GM12875 (cell line): ENCODE measurements at regions not wholly inside any gene's neighbourhood (a gene's known extent, or its start where the extent isn't known, plus 50 kb on each side); places are given as distances from the start of the nearest gene placed in this dataset.
"Not testable (repeated sequence)": the region's sequence is repeated elsewhere in the genome, so short reads cannot be mapped to it uniquely, and the experiment has no call there.

ENCODE experiments used
- H3K4me3 ChIP-seq: one replicate; pipeline ENCODE4 v1.5.1; 2011; ENCODE audit warnings: low read depth, low read length, control low read depth
- CTCF ChIP-seq: IDR thresholded peaks from 2 replicates; pipeline ENCODE4 v1.5.1; 2011; ENCODE audit warnings: low read depth, mild to moderate bottlenecking, control low read depth, inconsistent platforms, low read length, moderate library complexity, borderline replicate concordance; ENCODE audit not compliant: insufficient read depth

- no peak for TF ChIP-seq CTCF
- no peak overlapping the region for H3K4me3 ChIP-seq
Measured at GRCh38 chr21:19198801-19199200, 795.2 kb upstream of the TMPRSS15 start.

- TF ChIP-seq CTCF, result no peak
- H3K4me3 ChIP-seq, result no peak overlapping the region
Measured at GRCh38 chr21:19218163-19218562, 814.6 kb upstream of the TMPRSS15 start.

- no peak for TF ChIP-seq CTCF
- H3K4me3 ChIP-seq, result no peak overlapping the region
Measured at GRCh38 chr21:19224090-19224489, 820.5 kb upstream of the TMPRSS15 start.

GRCh38 chr21:19228226-19228625 is 824.6 kb upstream of the TMPRSS15 start:
- no peak for TF ChIP-seq CTCF
- H3K4me3 ChIP-seq, result no peak overlapping the region

DNA sequence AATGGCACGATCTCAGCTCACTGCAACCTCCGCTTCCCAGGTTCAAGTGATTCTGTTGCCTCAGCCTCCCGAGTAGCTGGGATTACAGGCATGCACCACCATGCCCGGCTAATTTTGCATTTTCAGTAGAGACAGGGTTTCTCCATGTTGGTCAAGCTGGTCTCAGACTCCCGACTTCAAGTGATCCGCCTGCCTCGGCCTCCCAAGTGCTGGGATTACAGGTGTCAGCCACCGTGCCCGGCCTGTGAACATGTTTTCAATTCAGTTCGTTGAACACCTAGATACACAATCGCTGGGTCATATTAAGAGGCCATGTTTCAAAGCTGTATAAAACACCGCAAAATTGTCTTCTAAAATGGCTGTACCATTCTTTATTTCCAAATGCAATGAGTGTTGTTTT is 830.3 kb upstream of the TMPRSS15 start:
- H3K4me3 ChIP-seq, result not testable (repeated sequence)

GRCh38 chr21:19236209-19236608 is 832.6 kb upstream of the TMPRSS15 start:
- H3K4me3 ChIP-seq, result no peak overlapping the region
- TF ChIP-seq CTCF, result no peak

DNA sequence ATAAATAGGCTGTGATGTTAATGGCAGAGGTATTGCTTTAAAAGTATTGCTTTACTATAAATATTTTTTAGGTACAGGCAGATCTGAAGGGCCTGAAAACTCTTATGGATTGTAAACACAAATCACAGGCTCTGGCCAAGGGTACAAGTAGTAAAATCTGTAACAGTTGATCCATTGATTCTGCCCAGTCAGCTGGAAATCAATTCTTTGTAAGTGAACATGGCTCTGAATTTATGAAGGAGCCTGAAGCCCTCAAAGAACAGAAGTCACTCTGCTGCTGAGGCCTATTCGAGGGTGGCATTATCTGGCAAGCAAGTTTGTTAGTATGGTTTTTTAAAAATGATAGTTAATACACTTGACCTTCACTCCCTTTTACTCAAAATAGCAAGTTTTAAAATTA is 834.0 kb upstream of the TMPRSS15 start:
- no peak overlapping the region for H3K4me3 ChIP-seq
- no peak for TF ChIP-seq CTCF

DNA sequence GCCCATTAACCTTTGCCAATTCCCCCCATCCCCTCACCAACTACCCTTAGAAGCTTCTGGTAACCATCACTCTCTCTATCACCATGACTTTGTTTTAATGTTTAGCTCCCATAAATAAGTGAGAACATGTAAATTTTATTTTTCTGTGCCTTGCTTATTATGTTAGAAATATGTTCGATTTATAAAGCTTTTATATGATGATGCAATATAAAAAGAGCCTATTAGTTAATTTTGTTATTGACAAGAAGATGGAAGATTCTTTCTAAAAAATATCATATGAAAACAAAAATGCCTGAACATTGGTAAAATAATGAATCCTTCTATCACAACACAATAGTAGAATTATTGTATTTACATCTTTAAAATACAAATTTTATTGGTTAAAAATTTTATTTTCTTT is 836.1 kb upstream of the TMPRSS15 start:
- no peak for TF ChIP-seq CTCF
- H3K4me3 ChIP-seq, result no peak overlapping the region
